ENCODE measurements at regions not wholly inside any gene's neighbourhood (a gene's known extent, or its start where the extent isn't known, plus 50 kb on each side); places are given as distances from the start of the nearest gene placed in this dataset.
A peak's percentile ranks its signal among the peaks of the same experiment; 100 is the strongest.

DNA sequence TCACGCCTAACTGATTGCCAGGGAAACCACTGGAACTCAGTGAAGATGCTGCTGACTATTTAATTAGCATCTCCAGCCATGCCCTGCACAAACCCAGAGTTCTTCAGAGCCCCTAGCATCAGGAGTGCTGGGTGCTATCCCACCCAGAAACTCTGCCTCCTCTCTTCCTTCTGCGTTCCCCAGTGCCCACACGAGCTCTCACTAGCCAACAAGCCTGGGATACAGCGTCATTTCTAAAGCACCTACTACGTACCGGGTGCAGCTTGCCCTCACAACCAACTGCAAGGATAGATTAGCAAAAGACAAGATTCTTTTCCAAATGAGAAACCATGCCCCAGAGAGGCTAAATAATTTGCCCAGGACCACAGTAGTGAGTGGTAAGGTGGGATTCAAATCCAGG, 105.2 kb upstream of the FOXP4 start:
- Histone ChIP-seq H3K4me1 (ENCODE audit: control insufficient read depth in 2 of 2, insufficient read depth in 2 of 2, low read length in 2 of 2) (peaks cover 0 to 3% of the 10 kb centered on the region in 2 donors), H3K4me3 (ENCODE audit: low read length in 2 of 2) (no peak overlapping the region), H3K9ac (ENCODE audit: low read depth in 1 of 2, low read length in 2 of 2) (no peak overlapping the region), H3K36me3 (ENCODE audit: control insufficient read depth in 2 of 2, insufficient read depth in 2 of 2, low read length in 2 of 2) (no peaks in the 10 kb centered on the region), H3K27ac (ENCODE audit: low read depth in 2 of 2, low read length in 2 of 2) (no peak overlapping the region), H3K9me3 (ENCODE audit: control insufficient read depth in 2 of 2, low read length in 2 of 2) (no peaks in the 10 kb centered on the region), H3K27me3 (ENCODE audit: control insufficient read depth in 2 of 2, insufficient read depth in 2 of 2, low read length in 2 of 2) (no peaks in the 10 kb centered on the region)

DNA sequence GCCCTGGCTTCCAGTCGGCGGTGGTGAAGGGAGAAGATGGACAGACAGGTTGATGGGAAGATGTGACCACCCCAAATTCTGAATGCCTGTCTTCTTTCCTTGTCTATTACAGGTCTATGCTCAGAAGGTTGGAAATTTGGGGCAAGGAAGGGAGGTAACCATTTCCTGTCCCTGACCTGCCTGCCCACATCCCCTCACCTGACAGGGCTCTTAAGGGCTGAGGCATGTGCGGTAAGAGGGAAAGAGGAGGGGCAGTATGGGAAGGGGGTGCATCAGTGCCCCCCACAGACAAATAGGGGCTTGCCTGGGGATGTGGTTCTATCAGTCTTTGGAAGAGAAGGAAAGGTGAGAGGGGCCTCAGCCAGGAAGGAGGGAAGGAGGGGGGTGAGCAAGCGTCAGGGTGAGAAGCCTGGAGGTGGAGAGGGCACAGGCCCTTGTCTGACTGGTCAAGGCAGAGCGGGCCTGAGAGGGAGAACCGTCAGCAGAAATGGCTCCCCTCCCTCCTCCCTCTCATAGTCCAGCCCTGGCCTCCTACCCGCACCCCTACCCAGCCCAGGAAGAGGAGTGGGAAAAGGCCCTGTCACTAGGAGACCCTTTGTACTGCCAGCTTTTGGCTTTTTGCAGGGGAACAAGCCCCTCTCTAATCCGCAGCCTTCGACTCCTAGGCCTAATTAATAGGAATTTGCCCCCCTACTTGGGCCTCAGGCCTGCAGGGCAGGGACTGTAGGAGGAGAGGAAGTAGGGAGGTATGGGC, 104.4 kb upstream of the FOXP4 start:
- Histone ChIP-seq H3K27me3 (ENCODE audit: control insufficient read depth in 2 of 2, insufficient read depth in 2 of 2, low read length in 2 of 2) (no peaks in the 10 kb centered on the region), H3K9ac (ENCODE audit: low read depth in 1 of 2, low read length in 2 of 2) (no peak overlapping the region), H3K4me1 (ENCODE audit: control insufficient read depth in 2 of 2, insufficient read depth in 2 of 2, low read length in 2 of 2) (peaks cover 0 to 3% of the 10 kb centered on the region in 2 donors), H3K36me3 (ENCODE audit: control insufficient read depth in 2 of 2, insufficient read depth in 2 of 2, low read length in 2 of 2) (no peaks in the 10 kb centered on the region), H3K27ac (ENCODE audit: low read depth in 2 of 2, low read length in 2 of 2) (no peak overlapping the region), H3K9me3 (ENCODE audit: control insufficient read depth in 2 of 2, low read length in 2 of 2) (no peaks in the 10 kb centered on the region), H3K4me3 (ENCODE audit: low read length in 2 of 2) (no peak overlapping the region)

DNA sequence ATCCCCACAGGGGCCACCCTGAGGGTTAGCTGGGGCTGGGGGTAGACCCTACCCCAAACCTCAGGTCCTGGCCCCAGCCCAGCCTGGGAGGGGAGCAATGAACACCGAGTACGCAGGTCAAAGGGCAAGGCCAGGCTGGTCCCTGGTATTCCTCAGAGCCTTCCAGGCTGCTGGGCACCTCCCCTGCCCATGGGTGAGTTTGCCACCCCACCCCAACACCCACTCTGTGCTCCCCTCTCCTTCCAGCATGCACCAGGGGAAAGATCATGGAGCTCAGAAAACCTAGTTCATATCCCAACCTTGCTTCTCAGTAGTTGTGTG, 103.9 kb upstream of the FOXP4 start:
- peaks cover 0 to 3% of the 10 kb centered on the region in 2 donors for H3K4me1 ChIP-seq (ENCODE audit: control insufficient read depth in 2 of 2, insufficient read depth in 2 of 2, low read length in 2 of 2)
- no peaks in the 10 kb centered on the region for H3K9me3 ChIP-seq (ENCODE audit: control insufficient read depth in 2 of 2, low read length in 2 of 2)
- no peak overlapping the region for H3K9ac ChIP-seq (ENCODE audit: low read depth in 1 of 2, low read length in 2 of 2)
- H3K36me3 ChIP-seq (ENCODE audit: control insufficient read depth in 2 of 2, insufficient read depth in 2 of 2, low read length in 2 of 2): no peaks in the 10 kb centered on the region
- no peak overlapping the region for H3K4me3 ChIP-seq (ENCODE audit: low read length in 2 of 2)
- H3K27ac ChIP-seq (ENCODE audit: low read depth in 2 of 2, low read length in 2 of 2): no peak overlapping the region
- no peaks in the 10 kb centered on the region for H3K27me3 ChIP-seq (ENCODE audit: control insufficient read depth in 2 of 2, insufficient read depth in 2 of 2, low read length in 2 of 2)

DNA sequence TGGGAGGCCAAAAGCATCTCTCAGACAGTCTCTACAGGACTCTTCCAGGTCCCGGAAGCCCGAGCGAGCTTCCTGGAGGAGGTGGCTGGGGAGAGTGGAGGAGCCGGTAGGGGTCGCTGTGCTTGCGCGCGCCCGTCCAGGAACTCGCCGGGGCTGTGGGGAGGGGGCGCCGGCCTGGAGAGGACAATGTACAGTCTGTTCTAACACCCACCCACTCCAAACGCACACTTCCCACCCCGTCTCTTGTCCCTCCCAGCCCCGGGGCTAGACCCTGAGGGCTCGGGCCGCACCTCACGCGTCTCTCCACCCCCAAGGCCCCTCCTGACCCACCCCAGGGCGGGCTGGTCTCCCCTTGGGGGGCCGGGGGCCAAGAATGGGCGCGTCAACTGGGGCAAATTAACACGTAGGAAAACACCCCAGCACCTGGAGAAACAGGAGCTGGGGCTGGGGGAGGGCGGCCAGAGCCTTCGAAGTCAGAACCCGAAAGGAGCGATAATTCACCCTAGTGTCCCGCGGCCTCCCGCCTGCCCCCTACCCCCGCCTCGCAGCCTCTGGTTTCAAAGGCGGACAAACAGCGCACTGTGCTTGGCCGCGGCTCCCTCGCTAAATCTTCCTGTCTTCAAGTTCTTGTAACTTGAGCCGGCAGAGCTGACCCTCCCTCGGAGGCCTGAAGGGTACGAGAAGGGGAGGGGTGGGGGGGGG, 103.2 kb upstream of the FOXP4 start:
- peaks cover 0 to 3% of the 10 kb centered on the region in 2 donors for H3K4me1 ChIP-seq (ENCODE audit: control insufficient read depth in 2 of 2, insufficient read depth in 2 of 2, low read length in 2 of 2)
- H3K27ac ChIP-seq (ENCODE audit: low read depth in 2 of 2, low read length in 2 of 2): no peak overlapping the region
- no peak overlapping the region for H3K9ac ChIP-seq (ENCODE audit: low read depth in 1 of 2, low read length in 2 of 2)
- H3K4me3 ChIP-seq (ENCODE audit: low read length in 2 of 2): peak overlapping the region in 1 of 2 donors; percentile 29
- H3K9me3 ChIP-seq (ENCODE audit: control insufficient read depth in 2 of 2, low read length in 2 of 2): no peaks in the 10 kb centered on the region
- H3K36me3 ChIP-seq (ENCODE audit: control insufficient read depth in 2 of 2, insufficient read depth in 2 of 2, low read length in 2 of 2): no peaks in the 10 kb centered on the region
- H3K27me3 ChIP-seq (ENCODE audit: control insufficient read depth in 2 of 2, insufficient read depth in 2 of 2, low read length in 2 of 2): no peaks in the 10 kb centered on the region

DNA sequence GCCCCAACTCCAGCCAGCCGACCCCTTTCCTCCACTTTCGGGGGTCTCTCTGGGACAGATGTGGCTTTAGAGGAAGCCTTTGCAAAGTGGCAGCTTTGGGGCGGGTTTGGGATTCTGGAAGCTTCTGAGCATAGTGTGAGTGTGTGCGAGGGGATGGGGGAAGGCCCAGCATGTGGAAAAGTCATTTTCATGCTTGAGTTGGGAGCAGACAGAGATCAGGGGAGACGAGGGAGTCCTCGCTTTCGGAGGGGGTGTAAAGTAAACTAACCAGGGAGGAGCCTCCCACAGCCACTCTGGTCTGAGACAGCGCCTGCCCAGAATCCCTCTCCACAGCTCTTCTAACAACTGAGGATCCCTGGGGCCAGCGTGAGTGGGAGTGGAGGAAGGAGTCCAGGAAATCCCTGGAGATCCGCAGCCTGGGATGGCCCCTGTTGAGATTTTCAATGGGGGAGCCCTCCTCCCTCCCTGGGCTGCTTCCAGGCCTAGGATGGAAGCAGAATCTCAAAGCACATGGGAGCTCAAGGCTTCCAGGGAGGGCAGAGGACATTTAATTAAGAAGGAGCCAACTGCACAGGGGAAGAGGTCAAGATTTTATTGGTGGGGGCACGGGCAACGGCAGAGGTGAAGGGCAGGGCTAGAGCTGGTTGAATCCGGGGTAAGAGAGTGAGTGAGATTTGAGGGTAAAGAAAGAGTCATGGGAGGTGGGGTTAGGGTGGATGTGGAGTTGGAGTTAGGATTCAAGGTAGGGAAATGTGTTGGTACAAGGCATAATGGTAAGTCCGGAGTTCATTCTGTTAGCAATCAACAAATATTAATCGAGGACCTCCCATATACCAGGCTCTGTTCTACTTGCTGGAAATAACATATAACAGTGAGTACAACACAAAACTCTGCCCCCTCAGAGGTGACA, 102.3 kb upstream of the FOXP4 start:
- Histone ChIP-seq H3K36me3 (ENCODE audit: control insufficient read depth in 2 of 2, insufficient read depth in 2 of 2, low read length in 2 of 2) (no peaks in the 10 kb centered on the region), H3K9me3 (ENCODE audit: control insufficient read depth in 2 of 2, low read length in 2 of 2) (no peaks in the 10 kb centered on the region), H3K4me1 (ENCODE audit: control insufficient read depth in 2 of 2, insufficient read depth in 2 of 2, low read length in 2 of 2) (peaks cover under 1 to 4% of the 10 kb centered on the region in 2 donors), H3K27ac (ENCODE audit: low read depth in 2 of 2, low read length in 2 of 2) (peak overlapping the region in 1 of 2 donors; percentile 38), H3K9ac (ENCODE audit: low read depth in 1 of 2, low read length in 2 of 2) (no peak overlapping the region), H3K27me3 (ENCODE audit: control insufficient read depth in 2 of 2, insufficient read depth in 2 of 2, low read length in 2 of 2) (no peaks in the 10 kb centered on the region), H3K4me3 (ENCODE audit: low read length in 2 of 2) (no peak overlapping the region)

DNA sequence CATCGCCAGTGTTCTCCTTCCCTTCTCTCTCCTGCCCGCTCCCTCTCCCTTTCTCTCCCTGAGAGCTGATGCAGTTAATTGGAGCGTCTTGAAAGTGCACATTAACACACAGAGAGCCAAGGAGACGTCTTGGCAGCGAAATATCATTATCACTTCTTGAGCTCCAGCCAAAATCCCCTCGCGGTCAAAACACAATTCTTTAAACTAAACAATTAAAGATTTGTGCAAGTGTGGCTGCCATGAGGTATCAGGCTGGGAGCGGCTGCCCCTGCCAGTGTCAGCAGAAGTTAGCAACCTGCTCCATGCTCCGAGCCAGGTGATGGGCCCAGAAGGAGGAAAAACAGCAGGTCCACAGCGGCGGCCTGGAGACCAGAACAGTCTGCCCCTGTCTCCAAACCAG, 100.9 kb upstream of the FOXP4 start:
- H3K27ac ChIP-seq (ENCODE audit: low read depth in 2 of 2, low read length in 2 of 2): no peak overlapping the region
- no peak overlapping the region for H3K9ac ChIP-seq (ENCODE audit: low read depth in 1 of 2, low read length in 2 of 2)
- no peaks in the 10 kb centered on the region for H3K9me3 ChIP-seq (ENCODE audit: control insufficient read depth in 2 of 2, low read length in 2 of 2)
- H3K27me3 ChIP-seq (ENCODE audit: control insufficient read depth in 2 of 2, insufficient read depth in 2 of 2, low read length in 2 of 2): no peaks in the 10 kb centered on the region
- H3K36me3 ChIP-seq (ENCODE audit: control insufficient read depth in 2 of 2, insufficient read depth in 2 of 2, low read length in 2 of 2): no peaks in the 10 kb centered on the region
- no peak overlapping the region for H3K4me3 ChIP-seq (ENCODE audit: low read length in 2 of 2)
- peaks cover 14 to 17% of the 10 kb centered on the region in 2 donors for H3K4me1 ChIP-seq (ENCODE audit: control insufficient read depth in 2 of 2, insufficient read depth in 2 of 2, low read length in 2 of 2)

DNA sequence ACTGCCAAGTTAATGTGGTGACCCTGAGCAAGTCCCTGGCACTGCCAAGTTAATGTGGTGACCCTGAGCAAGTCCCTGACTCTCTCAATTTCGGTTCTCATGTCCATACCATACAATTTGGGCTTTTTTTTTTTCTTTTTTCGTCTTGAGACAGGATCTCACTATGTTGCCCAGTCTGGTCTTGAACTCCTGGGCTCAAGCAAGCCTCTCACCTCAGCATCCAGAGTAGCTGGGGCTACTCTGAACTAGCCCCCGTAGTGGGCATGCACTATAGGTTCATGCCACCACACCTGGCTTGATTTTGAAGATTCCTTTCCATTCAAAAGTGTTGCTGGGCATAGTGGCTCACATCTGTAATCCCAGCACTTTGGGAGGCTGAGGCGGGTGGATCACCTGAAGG, 100.0 kb upstream of the FOXP4 start:
- H3K4me3 ChIP-seq (ENCODE audit: low read length in 2 of 2): no peak overlapping the region
- H3K36me3 ChIP-seq (ENCODE audit: control insufficient read depth in 2 of 2, insufficient read depth in 2 of 2, low read length in 2 of 2): no peaks in the 10 kb centered on the region
- H3K27me3 ChIP-seq (ENCODE audit: control insufficient read depth in 2 of 2, insufficient read depth in 2 of 2, low read length in 2 of 2): no peaks in the 10 kb centered on the region
- H3K4me1 ChIP-seq (ENCODE audit: control insufficient read depth in 2 of 2, insufficient read depth in 2 of 2, low read length in 2 of 2): peaks cover 16 to 20% of the 10 kb centered on the region in 2 donors
- no peak overlapping the region for H3K9ac ChIP-seq (ENCODE audit: low read depth in 1 of 2, low read length in 2 of 2)
- H3K27ac ChIP-seq (ENCODE audit: low read depth in 2 of 2, low read length in 2 of 2): no peak overlapping the region
- H3K9me3 ChIP-seq (ENCODE audit: control insufficient read depth in 2 of 2, low read length in 2 of 2): no peaks in the 10 kb centered on the region

DNA sequence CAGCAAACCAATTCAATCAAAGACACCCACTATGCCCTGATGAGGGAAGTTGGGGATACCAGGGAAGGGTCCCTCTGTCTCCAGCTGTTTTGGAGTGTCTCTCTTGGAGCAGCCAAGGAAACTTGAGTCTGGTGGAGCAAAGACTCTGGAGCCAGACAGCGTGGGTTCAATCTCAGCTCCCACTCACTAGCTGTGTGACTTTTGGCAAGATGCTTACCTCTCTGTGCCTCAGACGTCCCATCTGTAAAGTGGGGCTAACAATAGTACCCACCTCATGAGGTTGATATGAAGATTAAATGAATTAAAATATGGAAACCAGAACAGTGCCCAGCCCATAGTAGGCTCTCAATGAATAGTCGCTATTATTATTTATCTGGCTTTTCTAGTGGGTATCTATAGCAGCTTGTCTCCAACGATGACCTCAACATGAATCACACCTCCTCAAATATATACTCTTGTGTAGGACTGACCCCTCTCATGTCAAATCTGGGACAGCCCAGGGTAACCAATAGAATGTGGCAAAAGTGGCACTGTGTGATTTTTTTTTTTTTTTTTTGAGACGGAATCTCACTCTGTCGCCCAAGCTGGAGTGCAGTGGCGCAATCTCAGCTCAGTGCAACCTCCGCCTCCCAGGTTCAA, 99.2 kb upstream of the FOXP4 start:
- peaks cover 16 to 22% of the 10 kb centered on the region in 2 donors for H3K4me1 ChIP-seq (ENCODE audit: control insufficient read depth in 2 of 2, insufficient read depth in 2 of 2, low read length in 2 of 2)
- no peaks in the 10 kb centered on the region for H3K27me3 ChIP-seq (ENCODE audit: control insufficient read depth in 2 of 2, insufficient read depth in 2 of 2, low read length in 2 of 2)
- no peaks in the 10 kb centered on the region for H3K9me3 ChIP-seq (ENCODE audit: control insufficient read depth in 2 of 2, low read length in 2 of 2)
- no peak overlapping the region for H3K4me3 ChIP-seq (ENCODE audit: low read length in 2 of 2)
- H3K36me3 ChIP-seq (ENCODE audit: control insufficient read depth in 2 of 2, insufficient read depth in 2 of 2, low read length in 2 of 2): no peaks in the 10 kb centered on the region
- no peak overlapping the region for H3K27ac ChIP-seq (ENCODE audit: low read depth in 2 of 2, low read length in 2 of 2)
- no peak overlapping the region for H3K9ac ChIP-seq (ENCODE audit: low read depth in 1 of 2, low read length in 2 of 2)

DNA sequence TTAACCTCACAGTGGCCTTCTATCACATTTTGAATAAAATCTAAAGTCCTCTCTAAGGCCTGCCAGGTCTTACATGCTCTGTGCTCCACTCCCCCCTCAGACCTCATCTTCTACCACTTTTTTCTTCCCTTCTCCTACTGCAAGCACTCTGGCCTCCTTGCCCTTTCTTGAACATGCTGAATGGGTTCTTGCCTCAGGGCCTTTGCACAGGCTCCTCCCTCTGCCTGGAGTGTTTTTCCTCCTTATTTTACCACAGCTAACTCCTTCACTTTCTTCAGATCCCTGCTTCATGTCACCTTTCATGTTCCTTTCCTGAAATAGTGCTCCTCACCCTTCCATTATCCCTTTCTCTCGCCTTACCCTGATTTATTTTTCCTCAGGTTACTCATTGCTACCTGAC, 97.9 kb upstream of the FOXP4 start:
- H3K27ac ChIP-seq (ENCODE audit: low read depth in 2 of 2, low read length in 2 of 2): no peak overlapping the region
- H3K4me3 ChIP-seq (ENCODE audit: low read length in 2 of 2): no peak overlapping the region
- H3K4me1 ChIP-seq (ENCODE audit: control insufficient read depth in 2 of 2, insufficient read depth in 2 of 2, low read length in 2 of 2): peaks cover 16 to 18% of the 10 kb centered on the region in 2 donors
- H3K36me3 ChIP-seq (ENCODE audit: control insufficient read depth in 2 of 2, insufficient read depth in 2 of 2, low read length in 2 of 2): no peaks in the 10 kb centered on the region
- H3K27me3 ChIP-seq (ENCODE audit: control insufficient read depth in 2 of 2, insufficient read depth in 2 of 2, low read length in 2 of 2): no peaks in the 10 kb centered on the region
- no peak overlapping the region for H3K9ac ChIP-seq (ENCODE audit: low read depth in 1 of 2, low read length in 2 of 2)
- H3K9me3 ChIP-seq (ENCODE audit: control insufficient read depth in 2 of 2, low read length in 2 of 2): no peaks in the 10 kb centered on the region
